ENCODE measurements at regions not wholly inside any gene's neighbourhood (a gene's known extent, or its start where the extent isn't known, plus 50 kb on each side); places are given as distances from the start of the nearest gene placed in this dataset.

DNA sequence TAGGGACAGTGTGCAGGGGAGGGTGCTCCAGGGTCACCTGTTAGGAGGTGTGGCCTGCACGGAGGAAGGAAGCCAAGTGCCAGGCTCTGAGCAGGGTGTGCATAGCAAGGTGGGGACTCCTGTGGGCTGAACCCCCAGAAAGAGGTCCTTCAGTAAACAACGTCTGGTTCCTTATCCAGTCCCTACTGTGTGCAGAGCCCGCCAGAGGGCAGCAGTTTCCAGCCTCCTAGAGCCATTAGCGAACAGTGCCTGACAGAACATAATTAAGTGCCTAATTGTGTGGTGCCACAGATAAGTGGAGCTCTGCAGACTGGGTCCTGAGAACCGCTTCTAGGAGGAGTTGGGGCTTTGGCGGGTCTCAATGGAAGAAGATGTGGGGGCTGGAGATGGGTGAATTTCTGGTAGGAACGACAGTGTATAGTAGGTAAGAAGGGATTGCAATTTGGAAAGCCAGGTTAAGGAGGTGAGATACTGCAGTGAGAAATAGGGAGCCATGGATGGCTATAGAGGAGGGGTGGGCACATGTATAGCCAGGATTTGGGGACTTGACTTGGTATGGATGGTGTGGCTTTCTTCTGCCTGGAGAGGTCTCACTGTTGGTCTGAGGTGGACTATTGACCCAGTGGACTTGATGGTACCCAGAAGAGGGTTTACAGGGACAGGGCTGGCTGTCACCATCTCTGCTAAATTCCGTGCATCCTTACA is 323.1 kb downstream of the ZNF536 start:
- intact Hi-C loops (cut with micrococcal nuclease): no loop called here
- DNase-seq (ENCODE audit: unreplicated experiment): no peak
- H3K9me3 Mint-ChIP-seq (ENCODE audit: unreplicated experiment): peaks cover 17% of the 10 kb centered on the region
- BruUV-seq (replicated peaks): no TSS peak
- POLR2A ChIA-PET: no interaction called here
- no peak overlapping the region for H3K27ac Mint-ChIP-seq (ENCODE audit: low read depth, unreplicated experiment)
- H3K4me3 Mint-ChIP-seq (ENCODE audit: unreplicated experiment): no peak overlapping the region
- no peaks in the 10 kb centered on the region for H3K4me1 Mint-ChIP-seq (ENCODE audit: insufficient read depth, unreplicated experiment)
- CTCF ChIA-PET: interaction anchor here (0.6 to 3.6 kb wide), 6 partner anchors 11 to 1874 kb away, joined by 3 to 22 read pairs (median 5); no protein-coding TSS in a partner anchor
- no peak for TF ChIP-seq CTCF (IDR thresholded peaks at IDR 0.05; ENCODE audit: unreplicated experiment)
- no peaks in the 10 kb centered on the region for H3K36me3 Mint-ChIP-seq (ENCODE audit: insufficient read depth, unreplicated experiment)
- H3K27me3 Mint-ChIP-seq (ENCODE audit: insufficient read depth, unreplicated experiment): no peaks in the 10 kb centered on the region

- CTCF ChIA-PET: interaction anchor here (0.6 to 3.6 kb wide), 5 partner anchors 11 to 1886 kb away, joined by 3 to 22 read pairs (median 7); no protein-coding TSS in a partner anchor
Observed at GRCh38 chr19:30694156-30694755, 322.1 kb downstream of the ZNF536 start.

GRCh38 chr19:30692879-30693503 is 320.8 kb downstream of the ZNF536 start:
- Mint-ChIP-seq H3K9me3 (ENCODE audit: unreplicated experiment) (peaks cover 8% of the 10 kb centered on the region), H3K4me3 (ENCODE audit: unreplicated experiment) (no peak overlapping the region), H3K27me3 (ENCODE audit: insufficient read depth, unreplicated experiment) (peaks cover 16% of the 10 kb centered on the region), H3K4me1 (ENCODE audit: insufficient read depth, unreplicated experiment) (no peaks in the 10 kb centered on the region), H3K36me3 (ENCODE audit: insufficient read depth, unreplicated experiment) (no peaks in the 10 kb centered on the region), H3K27ac (ENCODE audit: low read depth, unreplicated experiment) (no peak overlapping the region)
- BruUV-seq (replicated peaks): no TSS peak
- no peak for DNase-seq (ENCODE audit: unreplicated experiment)
- TF ChIP-seq CTCF (IDR thresholded peaks at IDR 0.05; ENCODE audit: unreplicated experiment): no peak
- intact Hi-C loops (cut with micrococcal nuclease): no loop called here
- ChIA-PET POLR2A (no interaction called here), CTCF (interaction anchor here (1.2 to 3.6 kb wide), 2 partner anchors 10 to 26 kb away, joined by 10 to 22 read pairs; no protein-coding TSS in a partner anchor)

More at GRCh38 chr19:30694156-30694755, 322.1 kb downstream of the ZNF536 start:
- BruUV-seq (replicated peaks): no TSS peak
- peaks cover 8% of the 10 kb centered on the region for H3K9me3 Mint-ChIP-seq (ENCODE audit: unreplicated experiment)
- POLR2A ChIA-PET: no interaction called here
- H3K27me3 Mint-ChIP-seq (ENCODE audit: insufficient read depth, unreplicated experiment): peaks cover 9% of the 10 kb centered on the region
- intact Hi-C loops (cut with micrococcal nuclease): no loop called here
- H3K4me3 Mint-ChIP-seq (ENCODE audit: unreplicated experiment): no peak overlapping the region
- no peaks in the 10 kb centered on the region for H3K36me3 Mint-ChIP-seq (ENCODE audit: insufficient read depth, unreplicated experiment)
- H3K27ac Mint-ChIP-seq (ENCODE audit: low read depth, unreplicated experiment): no peak overlapping the region
- no peak for TF ChIP-seq CTCF (IDR thresholded peaks at IDR 0.05; ENCODE audit: unreplicated experiment)
- H3K4me1 Mint-ChIP-seq (ENCODE audit: insufficient read depth, unreplicated experiment): no peaks in the 10 kb centered on the region
- DNase-seq (ENCODE audit: unreplicated experiment): no peak

DNA sequence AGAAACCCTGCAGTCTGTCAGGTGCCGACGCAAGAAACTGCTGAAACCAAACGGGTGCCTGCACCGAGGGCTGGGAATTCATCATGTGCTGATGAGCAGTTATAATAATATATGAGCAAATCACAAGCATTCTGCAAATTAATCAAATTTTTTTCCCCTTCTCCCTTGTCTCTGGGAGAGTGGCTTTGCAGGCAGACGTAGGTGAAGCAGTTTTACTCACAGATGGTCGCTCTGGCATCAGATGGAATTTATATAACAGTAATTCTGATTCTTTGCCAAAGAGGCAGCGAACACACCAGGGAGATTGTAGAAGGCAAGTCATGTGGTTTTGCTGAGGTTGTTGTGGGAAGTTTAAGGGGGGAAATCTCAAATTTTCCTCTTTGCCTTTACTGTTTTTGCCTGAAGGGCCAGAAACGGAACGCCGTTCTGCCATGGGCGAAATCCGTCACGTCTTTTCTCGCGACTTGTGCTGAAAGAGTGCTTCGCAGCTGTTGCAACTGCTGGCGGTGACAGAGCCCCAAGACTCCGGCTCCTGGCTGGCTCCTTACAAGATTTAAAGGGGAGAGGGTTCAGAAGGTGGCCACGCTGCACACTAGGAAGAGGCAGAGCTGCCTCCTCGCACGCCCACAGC is 320.1 kb downstream of the ZNF536 start:
- Mint-ChIP-seq H3K27me3 (ENCODE audit: insufficient read depth, unreplicated experiment) (peaks cover 16% of the 10 kb centered on the region), H3K27ac (ENCODE audit: low read depth, unreplicated experiment) (no peak overlapping the region), H3K4me3 (ENCODE audit: unreplicated experiment) (no peak overlapping the region), H3K4me1 (ENCODE audit: insufficient read depth, unreplicated experiment) (no peaks in the 10 kb centered on the region), H3K36me3 (ENCODE audit: insufficient read depth, unreplicated experiment) (no peaks in the 10 kb centered on the region), H3K9me3 (ENCODE audit: unreplicated experiment) (peaks cover 8% of the 10 kb centered on the region)
- intact Hi-C loops (cut with micrococcal nuclease): no loop called here
- BruUV-seq (replicated peaks): no TSS peak
- CTCF ChIA-PET: interaction anchor here (3.6 kb wide), 1 partner anchor 9 kb away, joined by 22 read pairs; no protein-coding TSS in a partner anchor
- DNase-seq (ENCODE audit: unreplicated experiment): no peak
- POLR2A ChIA-PET: no interaction called here
- no peak for TF ChIP-seq CTCF (IDR thresholded peaks at IDR 0.05; ENCODE audit: unreplicated experiment)
